HG02852 (cell line): ENCODE measurements at regions not wholly inside any gene's neighbourhood (a gene's known extent, or its start where the extent isn't known, plus 50 kb on each side); places are given as distances from the start of the nearest gene placed in this dataset.

Source experiments
- ATAC-seq: cut with Tn5 transposase; IDR thresholded peaks from one replicate; pipeline ENCODE4 v1.9.1; 2021; ENCODE audit warnings: mild to moderate bottlenecking, moderate library complexity; ENCODE audit not compliant: unreplicated experiment

- ATAC-seq: no peak
Measured at GRCh38 chr1:68332041-68332440, 99.7 kb upstream of the WLS start.

GRCh38 chr1:68331117-68331865 is 99.0 kb upstream of the WLS start:
- ATAC-seq: no peak

- no peak for ATAC-seq
Measured at GRCh38 chr1:68330391-68330790, 98.1 kb upstream of the WLS start.

- ATAC-seq: no peak
Measured at GRCh38 chr1:68329096-68329835, 96.9 kb upstream of the WLS start.

- ATAC-seq: no peak
Measured at GRCh38 chr1:68328490-68328889, 96.2 kb upstream of the WLS start.

- ATAC-seq: no peak
Measured at GRCh38 chr1:68327414-68327813, 95.1 kb upstream of the WLS start.

GRCh38 chr1:68326481-68326880 is 94.2 kb upstream of the WLS start:
- ATAC-seq: no peak

- no peak for ATAC-seq
Measured at GRCh38 chr1:68324316-68324715, 92.0 kb upstream of the WLS start.

GRCh38 chr1:68322837-68323687 is 90.7 kb upstream of the WLS start:
- no peak for ATAC-seq

- ATAC-seq: no peak
Measured at GRCh38 chr1:68322096-68322495, 89.8 kb upstream of the WLS start.

- ATAC-seq: no peak
Measured at GRCh38 chr1:68321084-68321685, 88.9 kb upstream of the WLS start.

GRCh38 chr1:68320349-68320748 is 88.0 kb upstream of the WLS start:
- no peak for ATAC-seq

- ATAC-seq: no peak
Measured at GRCh38 chr1:68319907-68320306, 87.6 kb upstream of the WLS start.

GRCh38 chr1:68317543-68317942 is 85.2 kb upstream of the WLS start:
- no peak for ATAC-seq

GRCh38 chr1:68314151-68314780 is 81.9 kb upstream of the WLS start:
- no peak for ATAC-seq

- no peak for ATAC-seq
Measured at GRCh38 chr1:68313735-68314134, 81.4 kb upstream of the WLS start.

- ATAC-seq: no peak
Measured at GRCh38 chr1:68308034-68308433, 75.7 kb upstream of the WLS start.

GRCh38 chr1:68307378-68307787 is 75.1 kb upstream of the WLS start:
- no peak for ATAC-seq

GRCh38 chr1:68301471-68302001 is 69.2 kb upstream of the WLS start:
- ATAC-seq: no peak

GRCh38 chr1:68294367-68295066 is 62.2 kb upstream of the WLS start:
- ATAC-seq: no peak
